Panc1 (cell line): ENCODE measurements at regions not wholly inside any gene's neighbourhood (a gene's known extent, or its start where the extent isn't known, plus 50 kb on each side); places are given as distances from the start of the nearest gene placed in this dataset.

Experiments
- ATAC-seq: fragments of 200-7000 bp; cut with Tn5 transposase; 2 replicates; pipeline ENCODE4 v1.9.1; 2020; ENCODE audit warnings: mild to moderate bottlenecking, moderate library complexity
- BruUV-seq: library from RNA; stranded (reverse); fragments of 400-500 nt; replicated peaks from 2 replicates; lab custom pipeline; 2021; lab: Mats Ljungman, UMichigan
- CTCF ChIA-PET: fragments of 300-600 bp; sonication (Branson Sonifier 250); formaldehyde crosslinking; loops from one replicate; lab custom pipeline; 2022; ENCODE audit warnings: antibody characterized with exemption; lab: Charles Lee
- POLR2A ChIA-PET: fragments of 300-600 bp; sonication (Branson Sonifier 250); formaldehyde crosslinking; loops from one replicate; lab custom pipeline; 2022; ENCODE audit warnings: antibody characterized with exemption; lab: Charles Lee
- DNase-seq: peaks from one replicate; pipeline ENCODE4 v3.0.0-alpha.2; 2010; ENCODE audit warnings: low read depth, low spot score
- H3K27ac ChIP-seq: 2 replicates; pipeline ENCODE4 v1.5.1; 2011; ENCODE audit warnings: mild to moderate bottlenecking, low read length, inconsistent platforms
- H3K27me3 ChIP-seq: fragments of 200-500 bp; sonication (Bioruptor generic); 2 replicates; pipeline ENCODE4 v1.6.0; 2014; ENCODE audit warnings: low read length, inconsistent platforms; ENCODE audit not compliant: control insufficient read depth, insufficient read depth
- H3K36me3 ChIP-seq: fragments of 200-500 bp; sonication (Bioruptor generic); 2 replicates; pipeline ENCODE4 v1.5.1; 2014; ENCODE audit warnings: inconsistent platforms, mild to moderate bottlenecking, low read length, moderate library complexity; ENCODE audit not compliant: control insufficient read depth, insufficient read depth
- H3K4me1 ChIP-seq: 2 replicates; pipeline ENCODE4 v1.5.1; 2011; ENCODE audit warnings: inconsistent platforms, mild to moderate bottlenecking, low read length, moderate library complexity; ENCODE audit not compliant: control insufficient read depth, insufficient read depth
- H3K4me3 ChIP-seq, 2 experiments: 2 replicates each; pipeline ENCODE4 v1.5.1; 2011 to 2012; ENCODE audit warnings: low read depth in 2 of 2, low read length in 2 of 2, mild to moderate bottlenecking in 2 of 2, inconsistent platforms in 1 of 2, moderate library complexity in 1 of 2
- H3K9me3 ChIP-seq: fragments of 200-500 bp; sonication (Bioruptor generic); 2 replicates; pipeline ENCODE4 v1.5.1; 2014; ENCODE audit warnings: low read depth, mild to moderate bottlenecking, inconsistent platforms, low read length, moderate library complexity; ENCODE audit not compliant: control insufficient read depth, insufficient read depth
- POLR2AphosphoS5 ChIP-seq: IDR thresholded peaks from 2 replicates; pipeline ENCODE4 v1.6.1; 2012; ENCODE audit warnings: mild to moderate bottlenecking, low read depth, low read length, moderate library complexity
- SIN3A ChIP-seq: IDR thresholded peaks from 2 replicates; pipeline ENCODE4 v1.6.1; 2012; ENCODE audit warnings: low read depth, mild to moderate bottlenecking, low read length, moderate library complexity, borderline replicate concordance; ENCODE audit not compliant: insufficient read depth
- TCF7L2 ChIP-seq: IDR thresholded peaks from 2 replicates; pipeline ENCODE4 v1.6.1; 2011; ENCODE audit warnings: mild to moderate bottlenecking, low read depth, low read length, inconsistent platforms
- in situ Hi-C: cut with HindIII; loops from 2 replicates; pipeline ENCODE4 v1.10.0; 2016; ENCODE audit warnings: low sequenced_read_pairs, low pct_unique_long_range_greater_than_20kb
- intact Hi-C: fragments of 100-400 bp; cut with micrococcal nuclease; formaldehyde crosslinking; loops from one replicate; pipeline ENCODE4 v1.10.0; 2022; ENCODE audit not compliant: unreplicated experiment
- TF ChIP-seq, protein P1 (sequence below), 2 experiments: IDR thresholded peaks; 2 replicates each; pipeline ENCODE4 v1.6.1; 2011 to 2012; ENCODE audit warnings: low read depth in 2 of 2, control low read depth in 1 of 2, low read length in 1 of 2, mild to moderate bottlenecking in 1 of 2, moderate library complexity in 1 of 2; ENCODE audit not compliant: insufficient read depth in 1 of 2
- TF ChIP-seq, protein P2 (sequence below): fragments of 450-650 bp; IDR thresholded peaks from 2 replicates; pipeline ENCODE4 v1.5.1; 2017; ENCODE audit warnings: mild to moderate bottlenecking

DNA sequence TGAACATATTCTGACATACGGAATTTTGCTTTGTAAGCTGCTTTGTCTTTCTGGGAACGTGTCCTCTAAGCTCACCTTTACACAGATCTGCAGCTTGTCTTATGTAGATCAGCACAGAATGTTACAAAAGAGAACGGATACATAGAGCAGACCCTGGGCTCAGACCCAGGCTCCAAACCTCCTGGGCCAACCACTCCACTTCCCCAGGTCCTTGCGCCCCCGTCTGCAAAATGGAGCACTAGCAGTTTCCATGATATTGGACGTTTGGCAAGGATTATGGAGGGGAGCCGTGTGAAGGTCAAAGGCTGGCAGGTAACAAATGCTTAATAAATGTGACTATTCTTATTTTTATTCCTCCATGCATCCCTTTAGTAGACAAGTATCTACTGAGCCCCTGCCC is 358.4 kb downstream of the CTTN start:
- ChIA-PET POLR2A (no interaction called here), CTCF (interaction anchor here (0.6 kb wide), 1 partner anchor 14 kb away, joined by 6 read pairs; no protein-coding TSS in a partner anchor)
- BruUV-seq = no TSS peak
- no peak overlapping the region for H3K4me3 ChIP-seq
- no peaks in the 10 kb centered on the region for H3K36me3 ChIP-seq
- DNase-seq (no peak), ATAC-seq (no peak)
- intact Hi-C loops = no loop called here
- H3K27ac ChIP-seq = no peak overlapping the region
- in situ Hi-C loops = no loop called here
- no peaks in the 10 kb centered on the region for H3K27me3 ChIP-seq
- 0 out of 2 replicates have a peak, but pooled peaks cover under 1% of the 10 kb centered on the region for H3K9me3 ChIP-seq
- TF ChIP-seq POLR2AphosphoS5 (no peak), TCF7L2 (no peak), SIN3A (no peak)
- TF ChIP-seq, protein P1, sequence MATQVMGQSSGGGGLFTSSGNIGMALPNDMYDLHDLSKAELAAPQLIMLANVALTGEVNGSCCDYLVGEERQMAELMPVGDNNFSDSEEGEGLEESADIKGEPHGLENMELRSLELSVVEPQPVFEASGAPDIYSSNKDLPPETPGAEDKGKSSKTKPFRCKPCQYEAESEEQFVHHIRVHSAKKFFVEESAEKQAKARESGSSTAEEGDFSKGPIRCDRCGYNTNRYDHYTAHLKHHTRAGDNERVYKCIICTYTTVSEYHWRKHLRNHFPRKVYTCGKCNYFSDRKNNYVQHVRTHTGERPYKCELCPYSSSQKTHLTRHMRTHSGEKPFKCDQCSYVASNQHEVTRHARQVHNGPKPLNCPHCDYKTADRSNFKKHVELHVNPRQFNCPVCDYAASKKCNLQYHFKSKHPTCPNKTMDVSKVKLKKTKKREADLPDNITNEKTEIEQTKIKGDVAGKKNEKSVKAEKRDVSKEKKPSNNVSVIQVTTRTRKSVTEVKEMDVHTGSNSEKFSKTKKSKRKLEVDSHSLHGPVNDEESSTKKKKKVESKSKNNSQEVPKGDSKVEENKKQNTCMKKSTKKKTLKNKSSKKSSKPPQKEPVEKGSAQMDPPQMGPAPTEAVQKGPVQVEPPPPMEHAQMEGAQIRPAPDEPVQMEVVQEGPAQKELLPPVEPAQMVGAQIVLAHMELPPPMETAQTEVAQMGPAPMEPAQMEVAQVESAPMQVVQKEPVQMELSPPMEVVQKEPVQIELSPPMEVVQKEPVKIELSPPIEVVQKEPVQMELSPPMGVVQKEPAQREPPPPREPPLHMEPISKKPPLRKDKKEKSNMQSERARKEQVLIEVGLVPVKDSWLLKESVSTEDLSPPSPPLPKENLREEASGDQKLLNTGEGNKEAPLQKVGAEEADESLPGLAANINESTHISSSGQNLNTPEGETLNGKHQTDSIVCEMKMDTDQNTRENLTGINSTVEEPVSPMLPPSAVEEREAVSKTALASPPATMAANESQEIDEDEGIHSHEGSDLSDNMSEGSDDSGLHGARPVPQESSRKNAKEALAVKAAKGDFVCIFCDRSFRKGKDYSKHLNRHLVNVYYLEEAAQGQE (IDR thresholded peaks at IDR 0.05; ENCODE audit: insufficient read depth in 1 of 2, low read depth in 2 of 2, low read length in 1 of 2) = no peak
- TF ChIP-seq, protein P2, sequence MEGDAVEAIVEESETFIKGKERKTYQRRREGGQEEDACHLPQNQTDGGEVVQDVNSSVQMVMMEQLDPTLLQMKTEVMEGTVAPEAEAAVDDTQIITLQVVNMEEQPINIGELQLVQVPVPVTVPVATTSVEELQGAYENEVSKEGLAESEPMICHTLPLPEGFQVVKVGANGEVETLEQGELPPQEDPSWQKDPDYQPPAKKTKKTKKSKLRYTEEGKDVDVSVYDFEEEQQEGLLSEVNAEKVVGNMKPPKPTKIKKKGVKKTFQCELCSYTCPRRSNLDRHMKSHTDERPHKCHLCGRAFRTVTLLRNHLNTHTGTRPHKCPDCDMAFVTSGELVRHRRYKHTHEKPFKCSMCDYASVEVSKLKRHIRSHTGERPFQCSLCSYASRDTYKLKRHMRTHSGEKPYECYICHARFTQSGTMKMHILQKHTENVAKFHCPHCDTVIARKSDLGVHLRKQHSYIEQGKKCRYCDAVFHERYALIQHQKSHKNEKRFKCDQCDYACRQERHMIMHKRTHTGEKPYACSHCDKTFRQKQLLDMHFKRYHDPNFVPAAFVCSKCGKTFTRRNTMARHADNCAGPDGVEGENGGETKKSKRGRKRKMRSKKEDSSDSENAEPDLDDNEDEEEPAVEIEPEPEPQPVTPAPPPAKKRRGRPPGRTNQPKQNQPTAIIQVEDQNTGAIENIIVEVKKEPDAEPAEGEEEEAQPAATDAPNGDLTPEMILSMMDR = no peak
- no peaks in the 10 kb centered on the region for H3K4me1 ChIP-seq

DNA sequence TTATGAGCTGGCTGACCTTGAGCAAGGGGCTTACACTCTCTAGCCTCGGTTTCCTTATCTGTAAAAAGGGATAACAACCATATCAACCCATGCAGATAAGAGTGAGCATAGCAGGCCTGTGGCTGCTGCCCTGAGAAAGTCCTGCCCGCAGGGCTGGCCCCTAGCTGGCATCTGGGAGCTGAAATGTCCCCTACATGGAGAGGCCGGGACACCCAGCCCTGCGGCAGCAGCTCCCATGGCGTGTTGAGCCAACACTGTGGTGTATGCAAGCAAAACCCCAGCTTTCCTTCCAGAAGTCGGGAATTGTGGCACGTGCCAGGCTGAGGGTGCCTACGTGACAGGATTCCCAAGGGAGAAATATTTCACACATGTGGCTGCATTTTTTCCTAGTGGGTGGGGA is 358.9 kb downstream of the CTTN start:
- H3K4me3 ChIP-seq = no peak overlapping the region
- intact Hi-C loops = no loop called here
- no peaks in the 10 kb centered on the region for H3K9me3 ChIP-seq
- no peak for DNase-seq
- H3K36me3 ChIP-seq = no peaks in the 10 kb centered on the region
- in situ Hi-C loops = no loop called here
- no peaks in the 10 kb centered on the region for H3K27me3 ChIP-seq
- POLR2A ChIA-PET = no interaction called here
- TF ChIP-seq SIN3A (no peak), TCF7L2 (no peak), POLR2AphosphoS5 (no peak)
- TF ChIP-seq, protein P2 = no peak
- TF ChIP-seq, protein P1 (IDR thresholded peaks at IDR 0.05; ENCODE audit: insufficient read depth in 1 of 2, low read depth in 2 of 2, low read length in 1 of 2) = no peak
- no peak overlapping the region for H3K27ac ChIP-seq
- no TSS peak for BruUV-seq
- H3K4me1 ChIP-seq = no peaks in the 10 kb centered on the region
- CTCF ChIA-PET = interaction anchor here (0.6 kb wide), 1 partner anchor 13 kb away, joined by 6 read pairs; no protein-coding TSS in a partner anchor
- ATAC-seq = no peak
